Liver (tissue), 7 donors: ENCODE measurements at regions not wholly inside any gene's neighbourhood (a gene's known extent, or its start where the extent isn't known, plus 50 kb on each side); places are given as distances from the start of the nearest gene placed in this dataset.

Experiments
- DNase-seq: peaks from one replicate; pipeline ENCODE4 v3.0.0-alpha.2; 2017; ENCODE audit warnings: low spot score
- H3K27ac ChIP-seq, 2 donors: one replicate each; pipeline ENCODE4 v1.7.0; 2013; ENCODE audit warnings: inconsistent platforms in 2 of 2, low read length in 2 of 2, control low read depth in 1 of 2, low read depth in 1 of 2, mild to moderate bottlenecking in 1 of 2
- H3K27me3 ChIP-seq, 4 donors: one replicate each; pipeline versions ENCODE4 v1.6.1 to v1.7.0; 2013; ENCODE audit warnings: low read length in 3 of 4, inconsistent platforms in 1 of 4, mild to moderate bottlenecking in 1 of 4, moderate library complexity in 1 of 4; ENCODE audit not compliant: control insufficient read depth in 4 of 4, insufficient read depth in 4 of 4
- H3K36me3 ChIP-seq, 4 donors: one replicate each; pipeline versions ENCODE4 v1.6.1 to v1.7.0; 2013; ENCODE audit warnings: low read length in 3 of 4, mild to moderate bottlenecking in 3 of 4, low read depth in 1 of 4, moderate library complexity in 1 of 4; ENCODE audit not compliant: control insufficient read depth in 4 of 4, insufficient read depth in 3 of 4
- H3K4me1 ChIP-seq, 4 donors: one replicate each; pipeline versions ENCODE4 v1.6.1 to v1.7.0; 2013; ENCODE audit warnings: low read length in 3 of 4, mild to moderate bottlenecking in 3 of 4, moderate library complexity in 1 of 4; ENCODE audit not compliant: control insufficient read depth in 4 of 4, insufficient read depth in 4 of 4
- H3K4me3 ChIP-seq, 3 donors: one replicate each; pipeline versions ENCODE4 v1.6.1 to v1.7.0; 2013; ENCODE audit warnings: low read length in 3 of 3, control low read depth in 1 of 3, low read depth in 1 of 3, mild to moderate bottlenecking in 1 of 3
- H3K9ac ChIP-seq, 2 donors: one replicate each; pipeline ENCODE4 v1.7.0; 2013; ENCODE audit warnings: low read length in 2 of 2, mild to moderate bottlenecking in 2 of 2, moderate library complexity in 2 of 2, control low read depth in 1 of 2, low read depth in 1 of 2
- H3K9me3 ChIP-seq, 4 donors: one replicate each; pipeline versions ENCODE4 v1.6.1 to v1.7.0; 2013; ENCODE audit warnings: low read length in 3 of 4; ENCODE audit not compliant: control insufficient read depth in 4 of 4
- EGR1 ChIP-seq, 2 donors: IDR thresholded peaks; 2 replicates each; pipeline ENCODE4 v1.6.1; 2016 to 2018; ENCODE audit warnings: antibody characterized with exemption in 2 of 2, low read depth in 2 of 2
- FOXA1 ChIP-seq: IDR thresholded peaks from 2 replicates; pipeline ENCODE4 v1.6.1; 2016; ENCODE audit warnings: antibody characterized with exemption
- FOXA2 ChIP-seq: IDR thresholded peaks from 2 replicates; pipeline ENCODE4 v1.6.1; 2016; ENCODE audit warnings: antibody characterized with exemption
- GABPA ChIP-seq, 2 donors: IDR thresholded peaks in 1 of 2; conservative IDR thresholded peaks in 1 of 2; 2 replicates each; pipeline ENCODE4 v1.6.1; 2016; ENCODE audit warnings: antibody characterized with exemption in 2 of 2, mild to moderate bottlenecking in 1 of 2, moderate library complexity in 1 of 2
- HNF4A ChIP-seq, 2 donors: conservative IDR thresholded peaks; 2 replicates each; pipeline ENCODE4 v1.6.1; 2016; ENCODE audit warnings: antibody characterized with exemption in 2 of 2, mild to moderate bottlenecking in 2 of 2
- HNF4G ChIP-seq: IDR thresholded peaks from 2 replicates; pipeline ENCODE4 v1.6.1; 2016; ENCODE audit warnings: antibody characterized with exemption
- JUND ChIP-seq, 2 donors: IDR thresholded peaks; 2 replicates each; pipeline ENCODE4 v1.6.1; 2016; ENCODE audit warnings: antibody characterized with exemption in 2 of 2
- MAX ChIP-seq: IDR thresholded peaks from 2 replicates; pipeline ENCODE4 v1.6.1; 2016; ENCODE audit warnings: antibody characterized with exemption
- NR2F2 ChIP-seq: IDR thresholded peaks from 2 replicates; pipeline ENCODE4 v1.6.1; 2016; ENCODE audit warnings: antibody characterized with exemption
- RAD21 ChIP-seq, 2 donors: IDR thresholded peaks; 2 replicates each; pipeline ENCODE4 v1.6.1; 2016; ENCODE audit warnings: antibody characterized with exemption in 2 of 2, mild to moderate bottlenecking in 2 of 2
- RXRA ChIP-seq, 2 donors: IDR thresholded peaks; 2 replicates each; pipeline ENCODE4 v1.6.1; 2017 to 2018; ENCODE audit warnings: antibody characterized with exemption in 2 of 2, mild to moderate bottlenecking in 1 of 2
- SP1 ChIP-seq: IDR thresholded peaks from 2 replicates; pipeline ENCODE4 v1.6.1; 2018; ENCODE audit warnings: antibody characterized with exemption, mild to moderate bottlenecking
- TAF1 ChIP-seq: conservative IDR thresholded peaks from 2 replicates; pipeline ENCODE4 v1.6.1; 2016; ENCODE audit warnings: antibody characterized with exemption, mild to moderate bottlenecking
- YY1 ChIP-seq: IDR thresholded peaks from 2 replicates; pipeline ENCODE4 v1.6.1; 2016; ENCODE audit warnings: antibody characterized with exemption, mild to moderate bottlenecking
- WGBS: extraction: QIAGEN DNeasy Blood & Tissue Kit; methylation state at CpG from one replicate; pipeline ENCODE4 v1.1.7; 2013; 5-methylcytosine and 5-hydroxymethylcytosine counted together
- TF ChIP-seq, protein P1 (sequence below): IDR thresholded peaks from 2 replicates; pipeline ENCODE4 v1.6.1; 2016; ENCODE audit warnings: antibody characterized with exemption, mild to moderate bottlenecking
- donor health status: healthy.
- donor health status: healthy.
- donor health status: healthy.
- donor health status: healthy.

- Histone ChIP-seq H3K4me1 (peaks cover 0 to 8% (median 6%) of the 10 kb centered on the region in 4 donors), H3K27ac (no peak overlapping the region), H3K4me3 (no peak overlapping the region), H3K9me3 (no peaks in the 10 kb centered on the region), H3K36me3 (no peaks in the 10 kb centered on the region), H3K27me3 (peaks cover 0 to 29% (median 11%) of the 10 kb centered on the region in 4 donors), H3K9ac (no peak overlapping the region)
- WGBS: 68% methylated on average over 15 of the region's 15 CpGs
- TF ChIP-seq GABPA (IDR thresholded peaks at IDR 0.05 in 1 of 2, conservative IDR thresholded peaks at IDR 0.05 in 1 of 2) (no peak), YY1 (no peak), HNF4G (no peak), SP1 (no peak)
- no peak for DNase-seq
Observed at GRCh38 chr20:59405226-59406200, 105.1 kb downstream of the EDN3 start.

GRCh38 chr20:59406446-59406845 is 106.0 kb downstream of the EDN3 start:
- WGBS: 88% methylated on average over 4 of the region's 4 CpGs
- Histone ChIP-seq H3K4me1 (peaks cover 0 to 8% (median 6%) of the 10 kb centered on the region in 4 donors), H3K27me3 (peaks cover 0 to 29% (median 11%) of the 10 kb centered on the region in 4 donors)

DNA sequence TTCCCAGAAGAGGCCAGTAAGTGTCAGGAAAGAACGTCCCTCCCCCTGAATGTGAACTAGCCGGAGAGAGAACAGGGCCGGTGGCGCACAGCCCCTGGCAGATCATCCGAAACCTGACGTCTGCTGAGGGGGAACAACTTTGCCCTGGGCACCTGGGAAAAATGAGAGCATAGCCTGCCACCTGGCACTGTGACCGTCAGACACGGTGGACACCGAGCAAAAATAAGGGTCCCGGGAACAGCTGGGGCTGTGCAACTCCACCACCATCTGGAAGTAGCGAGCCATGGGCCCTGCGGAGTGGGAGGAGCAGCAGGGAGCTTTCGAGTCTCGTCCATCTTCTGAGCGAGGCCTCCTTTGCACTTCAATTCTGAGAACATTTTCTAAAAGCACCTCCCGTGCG is 110.8 kb downstream of the EDN3 start:
- Histone ChIP-seq H3K27ac (no peak overlapping the region), H3K4me1 (no peaks in the 10 kb centered on the region), H3K27me3 (peaks cover 0 to 9% (median 1%) of the 10 kb centered on the region in 4 donors), H3K36me3 (no peaks in the 10 kb centered on the region), H3K4me3 (no peak overlapping the region), H3K9me3 (no peaks in the 10 kb centered on the region), H3K9ac (no peak overlapping the region)
- no peak for TF ChIP-seq NR2F2
- no peak for TF ChIP-seq TAF1
- no peak for TF ChIP-seq JUND (IDR thresholded peaks at IDR 0.05)
- TF ChIP-seq YY1: no peak
- no peak for TF ChIP-seq RAD21 (IDR thresholded peaks at IDR 0.05)
- TF ChIP-seq RXRA (IDR thresholded peaks at IDR 0.05): no peak
- TF ChIP-seq FOXA2: no peak
- TF ChIP-seq HNF4A (conservative IDR thresholded peaks at IDR 0.05): no peak
- TF ChIP-seq, protein P1, sequence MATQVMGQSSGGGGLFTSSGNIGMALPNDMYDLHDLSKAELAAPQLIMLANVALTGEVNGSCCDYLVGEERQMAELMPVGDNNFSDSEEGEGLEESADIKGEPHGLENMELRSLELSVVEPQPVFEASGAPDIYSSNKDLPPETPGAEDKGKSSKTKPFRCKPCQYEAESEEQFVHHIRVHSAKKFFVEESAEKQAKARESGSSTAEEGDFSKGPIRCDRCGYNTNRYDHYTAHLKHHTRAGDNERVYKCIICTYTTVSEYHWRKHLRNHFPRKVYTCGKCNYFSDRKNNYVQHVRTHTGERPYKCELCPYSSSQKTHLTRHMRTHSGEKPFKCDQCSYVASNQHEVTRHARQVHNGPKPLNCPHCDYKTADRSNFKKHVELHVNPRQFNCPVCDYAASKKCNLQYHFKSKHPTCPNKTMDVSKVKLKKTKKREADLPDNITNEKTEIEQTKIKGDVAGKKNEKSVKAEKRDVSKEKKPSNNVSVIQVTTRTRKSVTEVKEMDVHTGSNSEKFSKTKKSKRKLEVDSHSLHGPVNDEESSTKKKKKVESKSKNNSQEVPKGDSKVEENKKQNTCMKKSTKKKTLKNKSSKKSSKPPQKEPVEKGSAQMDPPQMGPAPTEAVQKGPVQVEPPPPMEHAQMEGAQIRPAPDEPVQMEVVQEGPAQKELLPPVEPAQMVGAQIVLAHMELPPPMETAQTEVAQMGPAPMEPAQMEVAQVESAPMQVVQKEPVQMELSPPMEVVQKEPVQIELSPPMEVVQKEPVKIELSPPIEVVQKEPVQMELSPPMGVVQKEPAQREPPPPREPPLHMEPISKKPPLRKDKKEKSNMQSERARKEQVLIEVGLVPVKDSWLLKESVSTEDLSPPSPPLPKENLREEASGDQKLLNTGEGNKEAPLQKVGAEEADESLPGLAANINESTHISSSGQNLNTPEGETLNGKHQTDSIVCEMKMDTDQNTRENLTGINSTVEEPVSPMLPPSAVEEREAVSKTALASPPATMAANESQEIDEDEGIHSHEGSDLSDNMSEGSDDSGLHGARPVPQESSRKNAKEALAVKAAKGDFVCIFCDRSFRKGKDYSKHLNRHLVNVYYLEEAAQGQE: no peak
- no peak for DNase-seq
- WGBS: 83% methylated on average over 17 of the region's 17 CpGs

More at GRCh38 chr20:59406446-59406845, 106.0 kb downstream of the EDN3 start:
- no peak overlapping the region for H3K27ac ChIP-seq
- no peak for TF ChIP-seq RAD21 (IDR thresholded peaks at IDR 0.05)
- TF ChIP-seq MAX: no peak
- TF ChIP-seq FOXA1: no peak
- TF ChIP-seq EGR1 (IDR thresholded peaks at IDR 0.05; ENCODE audit: low read depth in 2 of 2): no peak
- H3K9ac ChIP-seq: no peak overlapping the region
- no peak overlapping the region for H3K4me3 ChIP-seq
- H3K9me3 ChIP-seq: no peaks in the 10 kb centered on the region
- no peak for DNase-seq
- H3K36me3 ChIP-seq: no peaks in the 10 kb centered on the region
